GM23338 (cell line): ENCODE measurements at regions not wholly inside any gene's neighbourhood (a gene's known extent, or its start where the extent isn't known, plus 50 kb on each side); places are given as distances from the start of the nearest gene placed in this dataset.
A peak's percentile ranks its signal among the peaks of the same experiment; 100 is the strongest.

ENCODE experiments used
- ATAC-seq: fragments of 200-7000 bp; cut with Tn5 transposase; 3 replicates; pipeline ENCODE4 v1.9.1; 2020
- DNase-seq: peaks from one replicate; pipeline ENCODE4 v3.0.0-alpha.2; 2015; ENCODE audit warnings: low spot score
- H2AFZ ChIP-seq: fragments of 200-600 bp; sonication (generic); 2 replicates; pipeline ENCODE4 v1.8.0; 2016; ENCODE audit warnings: antibody characterized with exemption, mild to moderate bottlenecking, moderate library complexity
- H3F3A ChIP-seq: fragments of 200-600 bp; sonication (generic); replicated peaks from 2 replicates; pipeline ENCODE4 v1.8.0; 2017; ENCODE audit warnings: antibody characterized with exemption, mixed run types, low read depth
- H3K27ac ChIP-seq: fragments of 200-600 bp; sonication (generic); 2 replicates; pipeline ENCODE4 v1.6.1; 2016; ENCODE audit warnings: low read depth
- H3K27me3 ChIP-seq: fragments of 200-600 bp; sonication (generic); 2 replicates; pipeline ENCODE4 v1.8.0; 2016; ENCODE audit warnings: mild to moderate bottlenecking, mixed run types, moderate library complexity; ENCODE audit not compliant: insufficient read depth
- H3K36me3 ChIP-seq: fragments of 200-600 bp; sonication (generic); 2 replicates; pipeline ENCODE4 v1.8.0; 2016; ENCODE audit warnings: mild to moderate bottlenecking; ENCODE audit not compliant: insufficient read depth
- H3K4me1 ChIP-seq: fragments of 200-600 bp; sonication (generic); 2 replicates; pipeline ENCODE4 v1.8.0; 2016; ENCODE audit warnings: mild to moderate bottlenecking, moderate library complexity; ENCODE audit not compliant: insufficient read depth
- H3K4me2 ChIP-seq: fragments of 200-600 bp; sonication (generic); 2 replicates; pipeline ENCODE4 v1.7.1; 2017; ENCODE audit warnings: mixed run types
- H3K4me3 ChIP-seq: fragments of 200-600 bp; sonication (generic); 2 replicates; pipeline ENCODE4 v1.6.1; 2016; ENCODE audit warnings: mixed run types
- H3K79me2 ChIP-seq: fragments of 200-600 bp; sonication (generic); replicated peaks from 2 replicates; pipeline ENCODE4 v1.8.0; 2017; ENCODE audit warnings: mild to moderate bottlenecking; ENCODE audit not compliant: insufficient read depth
- H3K9me2 ChIP-seq: fragments of 200-600 bp; sonication (generic); 2 replicates; pipeline ENCODE4 v1.8.0; 2017; ENCODE audit not compliant: insufficient read depth
- H4K20me1 ChIP-seq: fragments of 200-600 bp; sonication (generic); replicated peaks from 2 replicates; pipeline ENCODE4 v1.8.0; 2017; ENCODE audit warnings: mild to moderate bottlenecking; ENCODE audit not compliant: insufficient read depth
- H3K27ac Mint-ChIP-seq: 2 replicates; pipeline ENCODE4 v1.8.0; 2020; ENCODE audit warnings: inconsistent platforms, mild to moderate bottlenecking, moderate library complexity, mixed read lengths
- H3K27me3 Mint-ChIP-seq: 3 replicates; pipeline ENCODE4 v1.8.0; 2022; ENCODE audit warnings: low read depth, mild to moderate bottlenecking, moderate library complexity, mixed read lengths, inconsistent platforms; ENCODE audit not compliant: insufficient read depth, poor library complexity
- H3K36me3 Mint-ChIP-seq: 3 replicates; pipeline ENCODE4 v1.8.0; 2021; ENCODE audit warnings: low read depth, mild to moderate bottlenecking, inconsistent platforms, moderate library complexity, mixed read lengths
- H3K4me1 Mint-ChIP-seq: 3 replicates; pipeline ENCODE4 v1.8.0; 2020; ENCODE audit warnings: mild to moderate bottlenecking, inconsistent platforms, mixed read lengths
- H3K4me3 Mint-ChIP-seq: 3 replicates; pipeline ENCODE4 v1.8.0; 2021; ENCODE audit warnings: moderate library complexity, mild to moderate bottlenecking, inconsistent platforms, mixed read lengths
- H3K9me3 Mint-ChIP-seq: 3 replicates; pipeline ENCODE4 v1.8.0; 2020; ENCODE audit warnings: moderate library complexity, mild to moderate bottlenecking, inconsistent platforms, mixed read lengths
- CREB1 ChIP-seq: fragments of 250-450 bp; sonication (Bioruptor Pico); IDR thresholded peaks from 2 replicates; pipeline ENCODE4 v1.5.0; 2020; ENCODE audit warnings: low read depth, mild to moderate bottlenecking, moderate library complexity
- EZH2 ChIP-seq: fragments of 200-600 bp; sonication (generic); IDR thresholded peaks from one replicate; pipeline ENCODE4 v1.8.0; 2017; ENCODE audit warnings: antibody characterized with exemption, mild to moderate bottlenecking, low read depth; ENCODE audit not compliant: unreplicated experiment
- EZH2phosphoT487 ChIP-seq: fragments of 200-600 bp; sonication (generic); IDR thresholded peaks from one replicate; pipeline ENCODE4 v1.8.1; 2018; ENCODE audit warnings: antibody characterized with exemption; ENCODE audit not compliant: unreplicated experiment
- JUNB ChIP-seq: IDR thresholded peaks from one replicate; pipeline ENCODE4 v1.6.1; 2016; ENCODE audit warnings: antibody characterized with exemption; ENCODE audit not compliant: unreplicated experiment
- NANOG ChIP-seq: IDR thresholded peaks from 2 replicates; pipeline ENCODE4 v1.6.1; 2016; ENCODE audit warnings: antibody characterized with exemption, borderline replicate concordance
- POLR2AphosphoS5 ChIP-seq: IDR thresholded peaks from 2 replicates; pipeline ENCODE4 v1.6.1; 2016; ENCODE audit warnings: antibody characterized with exemption, low read depth
- STAT1 ChIP-seq: IDR thresholded peaks from one replicate; pipeline ENCODE4 v1.6.1; 2016; ENCODE audit warnings: antibody characterized with exemption; ENCODE audit not compliant: unreplicated experiment
- ZNF114 ChIP-seq: fragments of 250-450 bp; sonication (Bioruptor Pico); IDR thresholded peaks from 2 replicates; pipeline ENCODE4 v1.5.0; 2020; ENCODE audit warnings: mild to moderate bottlenecking, moderate library complexity
- ZNF331 ChIP-seq: fragments of 250-450 bp; sonication (Bioruptor Pico); IDR thresholded peaks from 2 replicates; pipeline ENCODE4 v1.5.0; 2020; ENCODE audit warnings: low read depth, mild to moderate bottlenecking, moderate library complexity
- TF ChIP-seq, protein P1 (sequence below): IDR thresholded peaks from 2 replicates; pipeline ENCODE4 v1.6.1; 2016; ENCODE audit warnings: antibody characterized with exemption
- TF ChIP-seq, protein P2 (sequence below): IDR thresholded peaks from one replicate; pipeline ENCODE4 v1.6.1; 2018; ENCODE audit warnings: antibody characterized with exemption; ENCODE audit not compliant: unreplicated experiment
- TF ChIP-seq, protein P3 (sequence below), 2 experiments: fragments of 200-600 bp in 1 of 2; sonication (generic) in 1 of 2; conservative IDR thresholded peaks; 2 replicates each; pipeline versions ENCODE4 v1.5.1 to v1.6.1; 2016 to 2017; ENCODE audit warnings: antibody characterized with exemption in 2 of 2, low read depth in 2 of 2, mild to moderate bottlenecking in 2 of 2, moderate library complexity in 1 of 2
- TF ChIP-seq, protein P4 (sequence below): fragments of 250-450 bp; sonication (Bioruptor Pico); IDR thresholded peaks from 2 replicates; pipeline ENCODE4 v1.5.0; 2020; ENCODE audit warnings: mild to moderate bottlenecking, moderate library complexity

DNA sequence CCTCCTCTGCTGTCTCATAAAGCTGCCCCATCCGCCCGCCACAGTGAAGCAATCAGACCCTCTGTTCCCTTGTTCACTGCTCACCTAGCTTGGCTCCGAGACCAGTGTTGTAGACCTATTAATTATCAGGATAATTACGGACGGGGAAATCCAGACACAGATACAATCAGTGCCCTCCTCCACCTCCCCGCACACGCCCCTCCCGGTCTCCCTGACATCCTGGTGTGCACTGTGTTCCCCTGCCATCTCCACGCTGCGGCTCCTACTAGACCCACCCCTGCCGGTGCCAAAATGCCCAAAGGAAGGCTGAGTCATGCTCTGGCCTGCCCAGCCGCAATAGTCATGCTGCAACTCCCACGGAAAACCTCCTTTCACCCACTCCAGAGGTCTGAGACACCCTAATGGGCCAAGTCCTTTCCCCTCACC, 277.3 kb upstream of the TLE3 start:
- DNase-seq (no peak), ATAC-seq (no peak)
- no peak overlapping the region for H3K4me2 ChIP-seq

More for the DNA sequence above, 277.3 kb upstream of the TLE3 start:
- Mint-ChIP-seq H3K27ac (0 out of 2 replicates have a peak overlapping the region, but pooled peaks have one; percentile 56), H3K9me3 (peaks cover 4% of the 10 kb centered on the region; the same call in 1 of the 3 replicates), H3K36me3 (no peaks in the 10 kb centered on the region), H3K27me3 (peaks cover 4% of the 10 kb centered on the region), H3K4me3 (no peak overlapping the region; the same call in 2 of the 3 replicates), H3K4me1 (peaks cover 32% of the 10 kb centered on the region)
- Histone ChIP-seq H4K20me1 (no peaks in the 10 kb centered on the region), H3K4me3 (no peak overlapping the region), H3K9me2 (no peaks in the 10 kb centered on the region), H3K36me3 (no peaks in the 10 kb centered on the region), H3K4me1 (peaks cover 23% of the 10 kb centered on the region), H3K79me2 (no peaks in the 10 kb centered on the region), H3K27ac (no peak overlapping the region), H3F3A (no peaks in the 10 kb centered on the region), H3K27me3 (no peaks in the 10 kb centered on the region; the same call in none of the 2 replicates), H2AFZ (peak overlapping the region; percentile 97)
- TF ChIP-seq EZH2: no peak
- TF ChIP-seq, protein P1, sequence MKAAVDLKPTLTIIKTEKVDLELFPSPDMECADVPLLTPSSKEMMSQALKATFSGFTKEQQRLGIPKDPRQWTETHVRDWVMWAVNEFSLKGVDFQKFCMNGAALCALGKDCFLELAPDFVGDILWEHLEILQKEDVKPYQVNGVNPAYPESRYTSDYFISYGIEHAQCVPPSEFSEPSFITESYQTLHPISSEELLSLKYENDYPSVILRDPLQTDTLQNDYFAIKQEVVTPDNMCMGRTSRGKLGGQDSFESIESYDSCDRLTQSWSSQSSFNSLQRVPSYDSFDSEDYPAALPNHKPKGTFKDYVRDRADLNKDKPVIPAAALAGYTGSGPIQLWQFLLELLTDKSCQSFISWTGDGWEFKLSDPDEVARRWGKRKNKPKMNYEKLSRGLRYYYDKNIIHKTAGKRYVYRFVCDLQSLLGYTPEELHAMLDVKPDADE: no peak
- no peak for TF ChIP-seq POLR2AphosphoS5
- TF ChIP-seq, protein P2, sequence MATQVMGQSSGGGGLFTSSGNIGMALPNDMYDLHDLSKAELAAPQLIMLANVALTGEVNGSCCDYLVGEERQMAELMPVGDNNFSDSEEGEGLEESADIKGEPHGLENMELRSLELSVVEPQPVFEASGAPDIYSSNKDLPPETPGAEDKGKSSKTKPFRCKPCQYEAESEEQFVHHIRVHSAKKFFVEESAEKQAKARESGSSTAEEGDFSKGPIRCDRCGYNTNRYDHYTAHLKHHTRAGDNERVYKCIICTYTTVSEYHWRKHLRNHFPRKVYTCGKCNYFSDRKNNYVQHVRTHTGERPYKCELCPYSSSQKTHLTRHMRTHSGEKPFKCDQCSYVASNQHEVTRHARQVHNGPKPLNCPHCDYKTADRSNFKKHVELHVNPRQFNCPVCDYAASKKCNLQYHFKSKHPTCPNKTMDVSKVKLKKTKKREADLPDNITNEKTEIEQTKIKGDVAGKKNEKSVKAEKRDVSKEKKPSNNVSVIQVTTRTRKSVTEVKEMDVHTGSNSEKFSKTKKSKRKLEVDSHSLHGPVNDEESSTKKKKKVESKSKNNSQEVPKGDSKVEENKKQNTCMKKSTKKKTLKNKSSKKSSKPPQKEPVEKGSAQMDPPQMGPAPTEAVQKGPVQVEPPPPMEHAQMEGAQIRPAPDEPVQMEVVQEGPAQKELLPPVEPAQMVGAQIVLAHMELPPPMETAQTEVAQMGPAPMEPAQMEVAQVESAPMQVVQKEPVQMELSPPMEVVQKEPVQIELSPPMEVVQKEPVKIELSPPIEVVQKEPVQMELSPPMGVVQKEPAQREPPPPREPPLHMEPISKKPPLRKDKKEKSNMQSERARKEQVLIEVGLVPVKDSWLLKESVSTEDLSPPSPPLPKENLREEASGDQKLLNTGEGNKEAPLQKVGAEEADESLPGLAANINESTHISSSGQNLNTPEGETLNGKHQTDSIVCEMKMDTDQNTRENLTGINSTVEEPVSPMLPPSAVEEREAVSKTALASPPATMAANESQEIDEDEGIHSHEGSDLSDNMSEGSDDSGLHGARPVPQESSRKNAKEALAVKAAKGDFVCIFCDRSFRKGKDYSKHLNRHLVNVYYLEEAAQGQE: no peak
- TF ChIP-seq STAT1: no peak
- no peak for TF ChIP-seq NANOG
- no peak for TF ChIP-seq ZNF114 (CRISPR knock-in tag)
- no peak for TF ChIP-seq JUNB
- no peak for TF ChIP-seq CREB1
- TF ChIP-seq, protein P3, sequence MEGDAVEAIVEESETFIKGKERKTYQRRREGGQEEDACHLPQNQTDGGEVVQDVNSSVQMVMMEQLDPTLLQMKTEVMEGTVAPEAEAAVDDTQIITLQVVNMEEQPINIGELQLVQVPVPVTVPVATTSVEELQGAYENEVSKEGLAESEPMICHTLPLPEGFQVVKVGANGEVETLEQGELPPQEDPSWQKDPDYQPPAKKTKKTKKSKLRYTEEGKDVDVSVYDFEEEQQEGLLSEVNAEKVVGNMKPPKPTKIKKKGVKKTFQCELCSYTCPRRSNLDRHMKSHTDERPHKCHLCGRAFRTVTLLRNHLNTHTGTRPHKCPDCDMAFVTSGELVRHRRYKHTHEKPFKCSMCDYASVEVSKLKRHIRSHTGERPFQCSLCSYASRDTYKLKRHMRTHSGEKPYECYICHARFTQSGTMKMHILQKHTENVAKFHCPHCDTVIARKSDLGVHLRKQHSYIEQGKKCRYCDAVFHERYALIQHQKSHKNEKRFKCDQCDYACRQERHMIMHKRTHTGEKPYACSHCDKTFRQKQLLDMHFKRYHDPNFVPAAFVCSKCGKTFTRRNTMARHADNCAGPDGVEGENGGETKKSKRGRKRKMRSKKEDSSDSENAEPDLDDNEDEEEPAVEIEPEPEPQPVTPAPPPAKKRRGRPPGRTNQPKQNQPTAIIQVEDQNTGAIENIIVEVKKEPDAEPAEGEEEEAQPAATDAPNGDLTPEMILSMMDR (conservative IDR thresholded peaks at IDR 0.05; ENCODE audit: low read depth in 2 of 2): no peak
- TF ChIP-seq, protein P4, sequence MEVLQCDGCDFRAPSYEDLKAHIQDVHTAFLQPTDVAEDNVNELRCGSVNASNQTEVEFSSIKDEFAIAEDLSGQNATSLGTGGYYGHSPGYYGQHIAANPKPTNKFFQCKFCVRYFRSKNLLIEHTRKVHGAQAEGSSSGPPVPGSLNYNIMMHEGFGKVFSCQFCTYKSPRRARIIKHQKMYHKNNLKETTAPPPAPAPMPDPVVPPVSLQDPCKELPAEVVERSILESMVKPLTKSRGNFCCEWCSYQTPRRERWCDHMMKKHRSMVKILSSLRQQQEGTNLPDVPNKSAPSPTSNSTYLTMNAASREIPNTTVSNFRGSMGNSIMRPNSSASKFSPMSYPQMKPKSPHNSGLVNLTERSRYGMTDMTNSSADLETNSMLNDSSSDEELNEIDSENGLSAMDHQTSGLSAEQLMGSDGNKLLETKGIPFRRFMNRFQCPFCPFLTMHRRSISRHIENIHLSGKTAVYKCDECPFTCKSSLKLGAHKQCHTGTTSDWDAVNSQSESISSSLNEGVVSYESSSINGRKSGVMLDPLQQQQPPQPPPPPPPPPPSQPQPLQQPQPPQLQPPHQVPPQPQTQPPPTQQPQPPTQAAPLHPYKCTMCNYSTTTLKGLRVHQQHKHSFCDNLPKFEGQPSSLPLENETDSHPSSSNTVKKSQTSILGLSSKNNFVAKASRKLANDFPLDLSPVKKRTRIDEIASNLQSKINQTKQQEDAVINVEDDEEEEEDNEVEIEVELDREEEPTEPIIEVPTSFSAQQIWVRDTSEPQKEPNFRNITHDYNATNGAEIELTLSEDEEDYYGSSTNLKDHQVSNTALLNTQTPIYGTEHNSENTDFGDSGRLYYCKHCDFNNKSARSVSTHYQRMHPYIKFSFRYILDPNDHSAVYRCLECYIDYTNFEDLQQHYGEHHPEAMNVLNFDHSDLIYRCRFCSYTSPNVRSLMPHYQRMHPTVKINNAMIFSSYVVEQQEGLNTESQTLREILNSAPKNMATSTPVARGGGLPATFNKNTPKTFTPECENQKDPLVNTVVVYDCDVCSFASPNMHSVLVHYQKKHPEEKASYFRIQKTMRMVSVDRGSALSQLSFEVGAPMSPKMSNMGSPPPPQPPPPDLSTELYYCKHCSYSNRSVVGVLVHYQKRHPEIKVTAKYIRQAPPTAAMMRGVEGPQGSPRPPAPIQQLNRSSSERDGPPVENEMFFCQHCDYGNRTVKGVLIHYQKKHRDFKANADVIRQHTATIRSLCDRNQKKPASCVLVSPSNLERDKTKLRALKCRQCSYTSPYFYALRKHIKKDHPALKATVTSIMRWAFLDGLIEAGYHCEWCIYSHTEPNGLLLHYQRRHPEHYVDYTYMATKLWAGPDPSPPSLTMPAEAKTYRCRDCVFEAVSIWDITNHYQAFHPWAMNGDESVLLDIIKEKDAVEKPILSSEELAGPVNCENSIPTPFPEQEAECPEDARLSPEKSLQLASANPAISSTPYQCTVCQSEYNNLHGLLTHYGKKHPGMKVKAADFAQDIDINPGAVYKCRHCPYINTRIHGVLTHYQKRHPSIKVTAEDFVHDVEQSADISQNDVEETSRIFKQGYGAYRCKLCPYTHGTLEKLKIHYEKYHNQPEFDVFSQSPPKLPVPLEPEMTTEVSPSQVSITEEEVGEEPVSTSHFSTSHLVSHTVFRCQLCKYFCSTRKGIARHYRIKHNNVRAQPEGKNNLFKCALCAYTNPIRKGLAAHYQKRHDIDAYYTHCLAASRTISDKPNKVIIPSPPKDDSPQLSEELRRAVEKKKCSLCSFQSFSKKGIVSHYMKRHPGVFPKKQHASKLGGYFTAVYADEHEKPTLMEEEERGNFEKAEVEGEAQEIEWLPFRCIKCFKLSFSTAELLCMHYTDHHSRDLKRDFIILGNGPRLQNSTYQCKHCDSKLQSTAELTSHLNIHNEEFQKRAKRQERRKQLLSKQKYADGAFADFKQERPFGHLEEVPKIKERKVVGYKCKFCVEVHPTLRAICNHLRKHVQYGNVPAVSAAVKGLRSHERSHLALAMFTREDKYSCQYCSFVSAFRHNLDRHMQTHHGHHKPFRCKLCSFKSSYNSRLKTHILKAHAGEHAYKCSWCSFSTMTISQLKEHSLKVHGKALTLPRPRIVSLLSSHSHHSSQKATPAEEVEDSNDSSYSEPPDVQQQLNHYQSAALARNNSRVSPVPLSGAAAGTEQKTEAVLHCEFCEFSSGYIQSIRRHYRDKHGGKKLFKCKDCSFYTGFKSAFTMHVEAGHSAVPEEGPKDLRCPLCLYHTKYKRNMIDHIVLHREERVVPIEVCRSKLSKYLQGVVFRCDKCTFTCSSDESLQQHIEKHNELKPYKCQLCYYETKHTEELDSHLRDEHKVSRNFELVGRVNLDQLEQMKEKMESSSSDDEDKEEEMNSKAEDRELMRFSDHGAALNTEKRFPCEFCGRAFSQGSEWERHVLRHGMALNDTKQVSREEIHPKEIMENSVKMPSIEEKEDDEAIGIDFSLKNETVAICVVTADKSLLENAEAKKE: no peak
- TF ChIP-seq ZNF331 (CRISPR knock-in tag): no peak
- TF ChIP-seq EZH2phosphoT487: no peak
